ENCODE measurements at regions not wholly inside any gene's neighbourhood (a gene's known extent, or its start where the extent isn't known, plus 50 kb on each side); places are given as distances from the start of the nearest gene placed in this dataset.

- no peak for DNase-seq (ENCODE audit: low spot score)
Observed at GRCh38 chr1:38719880-38720279, 139.7 kb downstream of the RRAGC start.

- DNase-seq (ENCODE audit: low spot score): no peak
Observed at GRCh38 chr1:38718031-38718430, 141.5 kb downstream of the RRAGC start.

GRCh38 chr1:38716229-38716628, 143.3 kb downstream of the RRAGC start:
- DNase-seq (ENCODE audit: low spot score): no peak

GRCh38 chr1:38715415-38715814, 144.2 kb downstream of the RRAGC start:
- no peak for DNase-seq (ENCODE audit: low spot score)

- DNase-seq (ENCODE audit: low spot score): no peak
Observed at GRCh38 chr1:38712046-38712445, 147.5 kb downstream of the RRAGC start.

GRCh38 chr1:38708701-38709258, 150.8 kb downstream of the RRAGC start:
- no peak for DNase-seq (ENCODE audit: low spot score)

- no peak for DNase-seq (ENCODE audit: low spot score)
Observed at GRCh38 chr1:38701088-38701487, 158.5 kb downstream of the RRAGC start.

GRCh38 chr1:38700077-38700470, 159.5 kb downstream of the RRAGC start:
- DNase-seq (ENCODE audit: low spot score): no peak

- no peak for DNase-seq (ENCODE audit: low spot score)
Observed at GRCh38 chr1:38699330-38700076, 160.1 kb downstream of the RRAGC start.

- no peak for DNase-seq (ENCODE audit: low spot score)
Observed at GRCh38 chr1:38697387-38697786, 162.2 kb downstream of the RRAGC start.

GRCh38 chr1:38696371-38696770, 163.2 kb downstream of the RRAGC start:
- no peak for DNase-seq (ENCODE audit: low spot score)

GRCh38 chr1:38693759-38694158, 165.8 kb downstream of the RRAGC start:
- no peak for DNase-seq (ENCODE audit: low spot score)

- DNase-seq (ENCODE audit: low spot score): no peak
Observed at GRCh38 chr1:38693031-38693430, 166.5 kb downstream of the RRAGC start.

- no peak for DNase-seq (ENCODE audit: low spot score)
Observed at GRCh38 chr1:38690790-38691449, 168.7 kb downstream of the RRAGC start.

- no peak for DNase-seq (ENCODE audit: low spot score)
Observed at GRCh38 chr1:38686927-38687255, 172.7 kb downstream of the RRAGC start.

- DNase-seq (ENCODE audit: low spot score): no peak
Observed at GRCh38 chr1:38686167-38686926, 173.2 kb downstream of the RRAGC start.

GRCh38 chr1:38685388-38685787, 174.2 kb downstream of the RRAGC start:
- DNase-seq (ENCODE audit: low spot score): no peak

GRCh38 chr1:38680801-38681510, 178.6 kb downstream of the RRAGC start:
- DNase-seq (ENCODE audit: low spot score): no peak

- DNase-seq (ENCODE audit: low spot score): no peak
Observed at GRCh38 chr1:38677756-38678155, 181.8 kb downstream of the RRAGC start.

GRCh38 chr1:38677311-38677710, 182.3 kb downstream of the RRAGC start:
- DNase-seq (ENCODE audit: low spot score): no peak

- DNase-seq (ENCODE audit: low spot score): no peak
Observed at GRCh38 chr1:38672692-38673091, 186.9 kb downstream of the RRAGC start.

- DNase-seq (ENCODE audit: low spot score): no peak
Observed at GRCh38 chr1:38671221-38671620, 188.4 kb downstream of the RRAGC start.
